ENCODE measurements at regions not wholly inside any gene's neighbourhood (a gene's known extent, or its start where the extent isn't known, plus 50 kb on each side); places are given as distances from the start of the nearest gene placed in this dataset.

DNA sequence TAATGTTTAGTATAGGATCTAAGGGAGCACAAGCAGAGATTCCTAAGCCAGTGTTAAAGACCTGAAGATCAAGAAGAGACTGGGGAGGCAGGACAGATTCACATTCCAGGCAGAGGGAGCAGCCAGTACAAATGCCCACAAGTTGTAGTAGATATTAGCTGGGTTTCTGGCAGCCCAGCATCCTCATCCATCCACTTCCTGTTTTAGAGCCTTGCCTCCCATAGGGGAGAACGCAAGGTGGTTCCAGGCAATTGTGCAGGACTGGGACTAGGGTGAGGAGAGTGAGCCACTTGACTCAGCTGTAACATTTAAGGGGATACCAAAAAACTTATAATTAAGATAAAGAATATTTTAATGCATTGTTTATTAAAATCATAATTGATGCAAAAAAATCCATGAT, 71.3 kb upstream of the PSMA6 start:
- DNase-seq (ENCODE audit: extremely low read depth in 1 of 11, low read depth in 9 of 11, low spot score in 4 of 11), result no peak

DNA sequence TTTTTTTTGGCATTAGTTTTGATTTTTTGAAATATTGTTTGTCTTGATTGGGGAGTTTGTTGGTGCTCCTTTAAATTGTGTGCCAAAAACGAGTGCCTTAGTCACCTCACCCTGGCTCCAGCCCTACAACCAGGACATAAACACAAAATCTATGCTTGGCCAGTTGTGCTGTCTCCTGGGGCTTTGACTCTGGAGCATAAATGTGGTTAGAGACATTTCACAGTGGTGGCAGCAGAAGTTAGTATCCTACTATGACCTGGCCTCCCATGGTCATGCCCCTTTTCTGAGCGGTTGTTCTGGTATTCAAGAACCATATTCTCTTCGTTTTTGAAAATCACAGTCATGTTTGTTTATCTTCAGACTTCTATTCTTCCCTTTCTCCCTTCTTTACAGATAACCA, 70.7 kb upstream of the PSMA6 start:
- no peak for DNase-seq (ENCODE audit: extremely low read depth in 1 of 11, low read depth in 9 of 11, low spot score in 4 of 11)

DNA sequence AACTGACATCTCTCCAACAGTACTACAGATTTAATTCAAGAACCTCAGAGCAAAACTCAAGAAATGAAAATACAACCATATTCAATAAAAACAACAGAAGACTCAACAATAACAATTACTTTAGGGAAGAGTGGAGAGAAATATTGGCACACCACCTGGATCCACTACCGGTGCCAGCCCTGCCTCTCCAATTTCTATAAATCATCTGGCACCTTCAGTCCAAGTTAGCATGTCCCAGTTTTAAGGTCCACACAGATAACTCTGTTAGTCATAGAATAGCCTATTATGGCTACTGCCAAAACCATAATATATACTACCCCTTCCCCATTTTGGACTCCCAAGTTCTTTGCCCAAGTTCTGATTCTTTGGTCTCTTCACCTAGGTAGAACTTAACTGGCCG, 69.9 kb upstream of the PSMA6 start:
- no peak for DNase-seq (ENCODE audit: extremely low read depth in 1 of 11, low read depth in 9 of 11, low spot score in 4 of 11)

DNA sequence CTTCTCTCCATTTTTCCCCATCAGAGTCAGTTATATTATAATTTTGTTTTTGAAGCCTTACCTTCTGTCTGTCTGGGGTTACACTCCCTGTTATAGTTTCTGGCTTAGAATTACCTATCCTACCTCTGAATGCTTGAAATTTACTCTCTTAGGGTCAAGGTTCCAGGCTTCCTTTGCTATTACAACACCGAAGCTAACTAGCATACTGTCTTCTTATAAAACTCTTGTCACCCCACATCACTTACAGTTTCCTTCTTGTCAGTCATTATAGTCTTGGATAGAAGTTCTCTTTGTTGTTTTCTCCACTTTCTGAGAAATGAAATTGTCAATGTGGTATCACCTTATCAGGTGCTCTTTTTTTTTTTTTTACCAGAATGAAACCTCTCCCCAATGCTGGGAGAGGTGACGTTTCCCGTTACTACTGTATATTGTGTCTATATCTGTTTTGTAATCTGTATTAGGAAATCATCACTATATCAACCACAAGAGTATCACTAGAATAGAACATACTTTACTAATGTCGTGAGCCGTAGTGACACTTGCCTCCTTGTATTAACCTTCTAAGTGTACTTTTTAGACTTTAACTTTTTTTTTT, 69.2 kb upstream of the PSMA6 start:
- no peak for DNase-seq (ENCODE audit: extremely low read depth in 1 of 11, low read depth in 9 of 11, low spot score in 4 of 11)

DNA sequence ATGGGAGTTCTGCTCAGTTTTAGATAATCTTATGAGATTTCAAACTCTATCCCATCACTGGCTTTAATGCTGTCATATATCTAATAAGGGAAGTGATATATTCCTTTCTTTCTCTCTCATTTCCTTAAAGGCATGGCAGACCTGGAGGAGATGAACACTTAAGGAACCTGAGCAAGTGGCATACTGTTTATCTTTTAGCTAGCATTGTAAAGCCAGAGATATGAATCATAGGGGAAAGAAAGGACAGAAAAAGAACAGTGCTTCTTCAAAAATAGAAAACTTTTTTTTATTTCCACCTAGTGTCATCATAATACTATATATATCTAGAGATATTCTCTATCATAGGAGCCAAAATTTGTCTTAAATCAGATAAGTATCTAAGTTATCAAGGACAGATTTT, 68.3 kb upstream of the PSMA6 start:
- no peak for DNase-seq (ENCODE audit: extremely low read depth in 1 of 11, low read depth in 9 of 11, low spot score in 4 of 11)

DNA sequence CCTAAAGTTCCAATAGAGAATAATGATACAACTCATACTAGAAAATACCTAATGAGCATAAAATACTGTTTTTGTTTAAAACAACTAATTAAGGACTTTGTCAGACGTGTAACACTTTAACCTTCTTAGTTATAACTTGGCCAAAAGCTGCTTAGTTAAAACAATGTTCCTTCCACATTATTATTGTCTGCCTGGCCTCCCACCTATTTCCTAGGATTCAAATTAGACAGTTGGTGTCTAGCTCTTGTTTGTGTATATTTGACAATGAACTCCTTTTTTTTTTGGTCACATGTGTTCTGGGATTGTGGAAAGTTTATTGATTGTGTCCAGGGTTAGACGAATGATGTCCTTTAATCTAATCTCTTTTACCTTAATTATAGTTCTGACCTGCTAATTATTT, 67.6 kb upstream of the PSMA6 start:
- DNase-seq (ENCODE audit: extremely low read depth in 1 of 11, low read depth in 9 of 11, low spot score in 4 of 11), result no peak

DNA sequence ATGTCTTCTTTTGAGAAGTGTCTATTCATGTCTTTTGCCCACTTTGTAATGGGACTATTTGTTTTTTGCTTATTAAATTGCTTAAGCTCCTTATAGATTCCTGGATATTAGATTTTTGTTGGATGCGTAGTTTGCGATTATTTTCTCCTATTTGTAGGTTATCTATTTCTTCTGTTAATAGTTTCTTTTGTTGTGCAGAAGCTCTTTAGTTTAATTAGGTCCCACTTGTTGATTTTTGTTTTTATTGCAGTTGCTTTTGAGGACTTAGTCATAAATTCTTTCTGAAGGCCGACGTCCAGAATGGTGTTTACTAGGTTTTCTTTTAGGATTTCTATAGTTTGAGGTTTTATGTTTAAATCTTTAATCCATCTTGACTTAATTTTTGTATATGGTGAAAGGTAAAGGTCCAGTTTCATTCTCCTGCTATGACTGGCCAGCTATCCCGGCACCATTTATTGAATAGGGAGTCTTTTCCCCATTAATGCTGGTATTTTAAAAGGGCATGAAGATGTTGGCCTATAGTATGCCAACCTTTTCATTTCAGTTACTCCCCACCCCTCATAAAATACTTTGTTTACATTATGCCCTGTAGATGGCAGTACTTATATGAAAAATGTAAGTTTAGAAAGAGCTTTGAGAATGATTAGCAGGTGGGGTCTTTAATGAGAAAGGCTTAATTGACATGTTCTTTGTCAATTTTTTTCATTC, 62.9 kb upstream of the PSMA6 start:
- no peak for DNase-seq (ENCODE audit: extremely low read depth in 1 of 11, low read depth in 9 of 11, low spot score in 4 of 11)

DNA sequence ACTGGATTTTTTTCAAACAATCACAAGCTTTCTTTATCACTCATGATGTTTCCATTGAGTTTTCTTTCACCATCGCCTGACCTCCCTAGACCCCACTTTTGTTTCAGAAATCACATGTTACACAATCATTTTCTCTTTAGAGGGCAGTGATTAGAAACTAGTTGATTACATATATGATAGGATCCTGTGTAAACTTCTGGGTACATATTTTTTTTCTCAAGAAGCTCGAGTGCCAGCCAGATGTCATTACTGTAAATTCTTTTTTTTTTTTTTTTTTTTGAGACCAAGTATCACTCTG, 62.4 kb upstream of the PSMA6 start:
- DNase-seq (ENCODE audit: extremely low read depth in 1 of 11, low read depth in 9 of 11, low spot score in 4 of 11), result no peak

DNA sequence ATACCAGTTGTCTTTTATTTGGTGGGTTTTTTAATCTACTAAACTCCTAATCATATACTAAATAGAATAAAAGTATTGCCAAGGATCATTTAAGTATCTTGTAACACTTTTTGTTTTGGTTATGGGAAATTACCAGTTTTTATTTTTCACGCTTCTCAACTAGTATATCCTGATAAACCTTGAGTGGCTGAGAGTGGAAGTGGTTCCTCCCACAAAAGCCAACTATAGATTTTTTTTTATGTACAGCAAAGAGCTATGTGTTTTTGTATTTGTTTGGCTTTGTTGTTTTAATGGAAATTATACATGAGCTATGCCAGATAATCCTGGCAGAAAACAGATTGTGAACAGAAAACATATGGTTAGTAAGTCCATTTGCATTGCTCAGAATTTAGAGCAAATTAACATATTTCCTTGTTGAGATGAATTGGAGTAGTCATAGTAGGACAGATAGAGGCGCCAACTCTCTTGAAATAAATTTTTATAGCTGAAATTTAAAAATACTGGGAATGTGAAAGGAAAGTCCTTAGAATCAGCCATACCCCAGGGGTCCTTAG, 60.9 kb upstream of the PSMA6 start:
- DNase-seq (ENCODE audit: extremely low read depth in 1 of 11, low read depth in 9 of 11, low spot score in 4 of 11), result peak in 1 of 11 donors; percentile 7

DNA sequence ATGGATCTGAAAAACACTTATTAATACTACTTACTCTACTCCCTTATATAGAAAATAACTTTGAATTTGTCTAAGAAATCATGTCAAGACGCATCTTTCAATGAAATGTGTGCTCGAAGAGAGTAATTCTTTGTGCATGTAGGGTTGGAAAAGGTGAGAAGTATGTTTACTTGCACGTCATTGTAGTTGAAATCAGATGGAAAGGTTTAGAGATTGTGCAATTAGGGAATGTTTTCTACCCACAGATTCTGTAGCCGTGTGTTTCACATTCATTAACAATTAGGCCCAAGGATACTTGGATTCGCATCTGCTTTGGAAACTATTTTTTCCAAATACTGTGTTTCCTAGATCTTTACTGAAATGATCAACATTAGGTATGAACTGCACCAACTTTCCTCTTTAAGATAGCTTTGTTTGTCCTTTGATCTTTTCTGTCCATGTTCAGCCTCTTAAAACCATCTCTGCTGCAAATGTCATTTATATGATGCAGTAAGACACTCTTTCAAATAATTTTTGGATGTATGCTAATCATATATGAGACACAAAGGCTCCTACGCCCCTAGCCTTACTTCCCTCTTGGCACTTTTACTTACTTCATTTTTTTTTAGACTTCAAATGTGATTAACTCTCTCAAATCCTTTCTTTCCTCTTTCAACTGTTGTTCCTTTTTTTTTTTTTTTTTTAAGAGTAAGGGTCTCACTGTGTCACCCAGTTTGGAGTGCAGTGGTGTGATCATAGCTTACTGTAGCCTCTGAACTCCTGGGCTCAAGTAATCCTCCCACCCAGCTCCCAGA, 58.0 kb upstream of the PSMA6 start:
- DNase-seq (ENCODE audit: extremely low read depth in 1 of 11, low read depth in 9 of 11, low spot score in 4 of 11), result no peak

DNA sequence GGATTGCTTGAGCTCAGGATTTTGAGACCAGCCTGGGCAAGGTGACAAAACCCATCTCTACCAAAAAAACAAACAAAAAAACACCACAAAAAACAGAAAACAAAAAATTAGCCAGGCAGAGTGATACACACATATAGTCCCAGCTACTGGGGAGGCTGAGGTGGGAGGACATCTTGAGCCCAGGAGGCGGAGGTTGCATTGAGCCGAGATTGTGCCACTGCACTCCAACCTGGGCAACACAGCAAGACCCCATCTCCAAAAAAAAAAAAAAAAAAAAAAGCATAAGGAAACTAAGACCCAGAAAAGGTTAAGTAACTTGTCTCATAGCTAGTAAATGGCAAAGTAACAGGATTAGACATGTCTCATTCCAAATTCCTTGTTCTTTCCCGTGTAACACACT, 56.3 kb upstream of the PSMA6 start:
- DNase-seq (ENCODE audit: extremely low read depth in 1 of 11, low read depth in 9 of 11, low spot score in 4 of 11), result no peak

DNA sequence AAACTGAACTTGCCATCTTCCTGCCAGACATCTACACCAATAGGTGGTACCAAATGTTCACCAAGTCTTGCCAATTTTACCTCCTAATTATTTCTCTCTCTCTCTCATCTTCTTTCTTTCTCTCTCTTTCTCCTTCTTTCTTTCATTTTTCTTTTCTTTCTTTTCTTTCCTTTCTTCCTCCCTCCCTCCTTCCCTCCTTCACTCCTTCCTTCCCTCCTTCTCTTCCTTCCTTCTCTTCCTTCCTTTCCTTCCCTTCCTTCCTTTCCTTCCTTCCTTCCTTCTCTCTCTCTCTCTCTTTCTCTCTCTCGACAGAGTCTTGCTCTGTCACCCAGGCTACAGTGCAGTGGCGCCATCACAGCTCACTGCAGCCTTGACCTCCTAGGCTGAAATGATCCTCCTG, 55.4 kb upstream of the PSMA6 start:
- no peak for DNase-seq (ENCODE audit: extremely low read depth in 1 of 11, low read depth in 9 of 11, low spot score in 4 of 11)

DNA sequence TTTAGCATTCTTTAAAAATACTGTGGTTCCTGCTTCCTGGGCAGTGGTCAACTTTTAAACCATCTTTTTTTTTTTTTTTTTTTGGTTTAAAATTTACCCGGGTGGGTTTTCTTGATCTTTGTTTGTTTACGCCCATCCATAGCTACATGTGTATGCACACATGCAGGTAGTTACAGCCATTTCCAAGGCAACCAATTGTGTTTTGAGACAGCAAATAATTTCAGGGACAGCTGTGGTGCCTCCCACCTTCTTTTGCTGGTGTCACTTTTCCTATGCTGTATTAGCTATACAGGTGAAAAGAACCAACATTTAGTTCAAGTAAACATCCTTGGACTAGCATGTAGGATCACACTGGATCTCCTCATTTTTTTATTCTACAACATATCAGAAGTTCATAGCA, 52.0 kb upstream of the PSMA6 start:
- peak in 6 of 11 donors; percentile 17 to 38 (median 24) for DNase-seq (ENCODE audit: extremely low read depth in 1 of 11, low read depth in 9 of 11, low spot score in 4 of 11)
